T-helper 1 cell treated with Interleukin-12 subunit alpha and Interleukin-12 subunit beta and Interleukin-4 antibody, amounts not matched to agents 30 ng/mL and 1 ng/mL, for 36 hours (primary cell): ENCODE measurements at regions not wholly inside any gene's neighbourhood (a gene's known extent, or its start where the extent isn't known, plus 50 kb on each side); places are given as distances from the start of the nearest gene placed in this dataset.

Experiments used
- intact Hi-C: fragments of 100-400 bp; cut with micrococcal nuclease; formaldehyde crosslinking; loops from one replicate; pipeline ENCODE4 v1.15.1; 2024

DNA sequence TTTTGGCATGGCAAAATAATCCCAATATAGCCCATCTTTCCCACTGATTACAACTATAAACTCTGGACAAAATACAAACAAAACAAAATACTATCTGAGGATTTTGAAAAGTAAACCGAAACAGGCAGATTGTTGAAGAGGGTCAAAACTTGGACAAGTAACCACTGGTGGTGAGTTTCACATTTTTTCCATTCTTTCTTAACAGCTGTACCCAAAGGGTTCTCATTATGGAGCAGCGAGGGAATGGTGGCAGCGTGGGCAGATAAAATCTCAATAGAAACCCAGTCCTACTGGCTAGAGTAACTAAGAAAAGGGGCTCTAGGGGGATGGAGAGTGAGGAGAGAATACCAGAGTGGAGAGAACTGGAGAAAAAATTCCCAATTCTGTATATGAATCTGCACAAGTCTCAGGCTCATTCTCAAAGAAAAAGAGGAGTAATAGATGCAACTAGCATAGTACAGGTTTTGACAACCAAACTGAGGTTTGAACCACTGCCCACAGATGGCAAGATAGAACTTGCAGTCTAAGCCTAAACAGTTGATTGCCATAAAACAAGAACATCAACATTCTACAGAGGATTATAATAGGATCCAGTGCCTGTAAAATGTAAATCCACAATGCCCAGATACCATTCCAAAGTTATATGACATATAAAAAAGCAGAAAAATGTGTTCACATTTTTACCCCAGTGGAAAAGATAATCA lies 284.5 kb downstream of the KCNRG start:
- intact Hi-C loops: no loop called here

GRCh38 chr13:50303963-50304721 lies 288.9 kb downstream of the KCNRG start:
- intact Hi-C loops: no loop called here

- intact Hi-C loops: no loop called here
Measured at GRCh38 chr13:50306156-50306555, 290.9 kb downstream of the KCNRG start.

DNA sequence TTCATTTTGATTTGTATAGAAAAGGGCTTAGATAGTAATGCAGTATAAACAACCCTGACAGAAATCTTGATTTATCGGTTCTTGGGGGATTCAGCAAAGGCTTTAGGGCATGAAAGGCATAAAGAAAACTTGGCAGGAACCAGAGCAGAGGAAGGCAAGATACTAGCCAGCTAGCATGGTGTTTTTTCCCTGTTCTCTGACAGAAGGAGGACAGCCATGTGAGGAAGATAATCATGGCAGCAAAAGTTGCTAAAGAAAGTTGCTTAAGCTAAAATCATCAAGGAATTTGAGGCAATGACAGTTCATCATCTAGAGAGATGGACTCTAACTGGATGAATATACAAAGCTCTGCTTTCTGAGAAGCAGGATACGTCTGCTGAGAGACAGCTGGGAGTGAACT lies 294.1 kb downstream of the KCNRG start:
- intact Hi-C loops: no loop called here

- intact Hi-C loops: no loop called here
Measured at GRCh38 chr13:50309882-50310594, 294.8 kb downstream of the KCNRG start.

- intact Hi-C loops: no loop called here
Measured at GRCh38 chr13:50310734-50311133, 295.5 kb downstream of the KCNRG start.

GRCh38 chr13:50318887-50319286 lies 303.6 kb downstream of the KCNRG start:
- intact Hi-C loops: no loop called here

DNA sequence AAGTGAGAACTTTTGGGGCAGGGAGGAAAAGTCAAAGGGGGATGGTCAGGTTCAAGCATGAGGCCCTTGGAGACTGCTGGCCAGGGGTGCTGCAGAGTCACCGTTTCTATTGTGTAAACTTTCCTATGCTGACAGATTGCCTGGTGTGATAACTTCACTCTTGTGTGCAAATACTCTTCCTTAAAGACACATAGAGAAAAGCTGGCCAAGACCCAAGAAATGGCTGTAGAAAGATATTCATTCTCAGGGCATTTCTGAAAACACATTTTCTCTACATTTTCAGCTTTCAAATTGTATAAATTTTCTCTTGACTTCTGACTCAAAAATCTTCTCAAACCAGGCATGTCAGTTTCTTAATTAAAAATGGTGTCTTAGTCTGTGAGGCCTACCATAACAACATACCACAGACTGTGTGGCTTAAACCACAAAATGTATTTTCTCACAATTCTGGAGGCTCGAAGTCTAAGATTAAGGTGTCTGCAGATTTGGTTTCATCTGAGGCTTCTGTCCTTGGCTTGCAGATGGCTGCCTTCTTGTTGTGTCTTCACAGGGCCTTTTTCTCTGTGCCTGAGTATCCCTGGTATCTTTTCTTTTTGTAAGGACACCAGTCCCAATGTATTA lies 304.5 kb downstream of the KCNRG start:
- intact Hi-C loops: no loop called here

DNA sequence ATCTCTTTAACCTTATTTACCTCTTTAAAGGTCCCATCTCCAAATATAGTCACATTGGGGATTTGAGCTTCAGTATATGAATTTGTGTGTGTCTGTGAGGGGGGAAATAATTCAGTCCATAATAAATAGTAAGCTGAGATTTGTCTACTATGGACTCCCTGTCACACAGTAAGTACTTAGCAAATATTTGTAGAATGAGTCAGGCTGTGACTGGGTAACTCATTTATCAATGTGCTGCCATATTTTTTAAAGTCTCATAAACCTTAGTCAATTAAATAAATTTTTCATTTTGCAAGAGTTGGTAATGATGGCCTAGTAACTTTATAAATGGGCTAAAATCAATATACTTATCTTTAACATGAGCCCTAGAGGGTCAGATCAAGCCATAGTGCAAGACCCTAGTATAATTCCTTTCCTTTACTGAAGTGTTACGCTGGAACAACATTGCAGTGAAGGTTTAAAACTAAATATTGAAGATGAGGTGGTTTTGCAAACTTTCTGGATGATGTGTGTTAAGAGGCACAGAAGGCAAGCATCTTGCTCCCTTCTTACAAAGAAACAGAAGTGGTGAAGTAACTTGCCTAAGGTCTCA lies 305.1 kb downstream of the KCNRG start:
- intact Hi-C loops: no loop called here

DNA sequence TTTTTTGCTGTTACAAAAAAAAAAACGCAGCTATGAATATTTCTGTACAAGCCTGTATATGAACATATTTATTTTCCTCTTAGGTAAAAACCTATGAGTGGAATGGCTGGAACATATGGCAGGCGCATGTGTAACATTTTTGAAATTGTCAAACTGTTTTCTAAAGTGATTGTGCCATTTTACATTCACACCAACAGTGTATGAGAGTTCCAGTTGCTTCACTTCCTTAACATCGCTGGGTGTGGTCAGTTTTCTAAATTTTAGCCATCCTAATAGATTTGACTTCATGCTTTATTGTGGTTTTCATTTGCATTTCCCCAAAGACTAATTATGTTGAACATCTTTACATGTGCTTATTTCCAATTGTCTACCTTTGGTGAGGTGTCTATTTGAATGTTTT lies 306.8 kb downstream of the KCNRG start:
- intact Hi-C loops: no loop called here

GRCh38 chr13:50323440-50324065 lies 308.3 kb downstream of the KCNRG start:
- intact Hi-C loops: no loop called here

- intact Hi-C loops: no loop called here
Measured at GRCh38 chr13:50326271-50326670, 311.0 kb downstream of the KCNRG start.

DNA sequence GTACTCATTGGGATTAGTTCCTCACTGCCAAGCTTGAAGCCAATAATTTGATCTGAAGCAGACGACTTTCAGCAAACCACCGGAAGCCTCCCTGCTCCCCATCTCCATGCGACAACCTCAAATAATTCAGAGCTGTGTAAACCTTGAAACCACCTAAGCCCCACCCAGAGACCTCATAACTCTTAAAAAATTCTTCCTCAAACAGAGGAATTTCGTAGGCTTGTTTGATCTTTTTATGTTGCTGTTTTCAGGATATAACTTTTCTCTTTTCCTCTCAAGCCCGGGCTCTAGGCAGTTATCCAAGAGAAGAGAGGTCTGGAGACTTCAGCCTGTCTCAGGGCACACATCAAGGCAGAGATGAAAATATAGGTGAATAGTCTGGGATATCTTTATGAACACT lies 311.6 kb downstream of the KCNRG start:
- intact Hi-C loops: no loop called here

DNA sequence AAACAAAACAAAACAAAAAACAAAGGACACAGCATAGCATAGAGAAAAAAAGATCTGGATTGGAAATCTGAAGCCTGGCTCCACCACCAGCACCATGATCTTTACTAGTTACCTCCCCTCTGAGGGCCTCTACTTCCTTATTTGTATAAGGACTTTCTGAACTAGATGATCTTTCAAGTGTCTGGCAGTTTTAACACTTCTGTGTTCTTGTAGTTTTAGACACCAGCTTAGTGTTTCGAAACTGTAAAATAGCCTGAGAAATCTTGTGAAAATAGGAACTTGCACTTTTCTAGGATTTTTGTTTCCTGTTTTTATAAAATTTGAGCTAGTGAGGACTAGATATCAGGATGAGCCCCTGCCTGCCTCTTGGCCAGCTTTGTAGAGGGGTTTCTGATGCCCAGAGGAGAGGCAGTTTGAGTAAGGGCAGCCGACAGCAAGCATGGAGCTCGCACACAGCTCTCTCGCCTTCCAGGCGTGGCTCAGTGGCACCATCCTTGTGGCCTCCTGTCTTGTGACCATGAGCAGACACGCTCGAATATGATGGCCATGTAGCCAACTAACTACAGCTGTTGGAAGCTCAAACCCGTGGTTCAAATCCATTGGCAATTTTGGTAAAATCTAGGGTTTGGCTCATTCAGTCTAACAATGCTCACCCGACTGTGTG lies 319.0 kb downstream of the KCNRG start:
- intact Hi-C loops: no loop called here

DNA sequence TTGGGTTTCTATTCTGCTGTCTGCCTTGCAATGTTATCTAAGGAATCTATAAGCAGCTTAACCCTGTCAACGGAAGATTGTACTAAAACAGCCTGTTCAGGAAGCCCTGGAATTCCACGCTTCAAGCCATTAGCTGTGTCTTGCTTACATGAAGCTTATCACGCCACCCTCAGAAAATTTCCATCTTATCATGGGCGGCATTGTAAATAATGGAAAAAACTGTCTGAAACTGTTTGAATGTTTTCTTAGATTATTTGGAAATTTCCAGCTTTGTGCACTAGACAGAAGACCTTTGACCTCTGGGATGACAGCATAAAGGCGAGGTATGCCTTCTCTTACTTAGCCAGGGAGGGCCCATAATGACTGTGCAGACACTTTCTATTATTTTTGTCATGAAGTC lies 319.7 kb downstream of the KCNRG start:
- intact Hi-C loops: no loop called here

- intact Hi-C loops: no loop called here
Measured at GRCh38 chr13:50339271-50339670, 324.0 kb downstream of the KCNRG start.

- intact Hi-C loops: no loop called here
Measured at GRCh38 chr13:50340146-50340545, 324.9 kb downstream of the KCNRG start.

DNA sequence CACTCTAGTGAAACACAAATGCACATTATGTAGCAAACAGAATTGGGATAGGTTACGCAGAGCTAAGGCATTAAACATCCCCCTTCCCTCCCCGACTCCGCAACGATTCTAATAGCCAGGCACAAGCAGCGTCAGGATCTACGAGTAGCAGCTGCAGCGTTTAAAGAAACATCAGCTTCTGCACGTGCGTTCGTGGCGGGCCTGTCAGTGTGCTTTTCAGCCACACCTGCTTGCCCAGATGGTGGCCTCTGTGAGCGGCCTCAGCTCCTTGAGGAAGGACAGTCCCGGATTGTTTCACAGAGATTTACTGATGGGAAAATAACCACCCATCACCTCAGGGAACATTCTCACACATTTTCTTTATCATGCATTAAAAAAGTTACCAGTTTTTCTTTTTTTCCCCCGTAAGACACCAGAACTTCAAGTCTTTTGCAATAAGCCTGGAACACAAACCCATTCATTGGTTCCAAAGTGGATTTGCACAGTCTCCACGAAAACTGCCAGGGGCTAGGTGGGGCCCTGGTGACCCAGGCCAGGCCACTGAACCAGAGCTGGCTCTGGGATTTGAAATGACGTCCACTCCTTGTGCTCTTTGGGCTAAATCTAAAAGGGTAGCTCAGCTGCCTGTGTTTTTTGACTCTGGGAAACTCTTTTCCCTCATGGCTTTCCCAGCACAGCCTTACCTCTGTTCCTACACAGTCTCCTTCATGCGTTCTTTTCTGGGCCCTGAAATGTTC lies 325.5 kb downstream of the KCNRG start:
- intact Hi-C loops: no loop called here

- intact Hi-C loops: no loop called here
Measured at GRCh38 chr13:50341526-50341925, 326.3 kb downstream of the KCNRG start.

DNA sequence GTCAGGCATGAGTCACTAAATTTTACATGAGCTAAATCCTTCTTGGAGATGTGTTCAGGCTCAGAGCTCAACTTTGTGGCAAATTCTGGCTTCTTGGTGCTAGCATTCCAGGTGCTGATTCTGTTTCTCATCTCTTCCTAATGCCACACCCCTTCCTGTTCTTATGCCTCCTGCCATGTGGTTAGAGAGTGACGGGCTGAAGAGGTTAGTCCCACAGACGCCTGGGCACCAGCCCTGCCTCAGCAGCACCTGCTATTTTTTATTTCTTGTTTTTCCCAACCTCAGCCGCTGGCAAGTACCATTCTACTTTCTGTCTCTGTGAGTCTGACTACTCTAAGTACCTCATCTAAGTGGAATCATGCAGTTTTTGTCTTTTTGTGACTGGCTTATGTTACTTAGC lies 329.5 kb downstream of the KCNRG start:
- intact Hi-C loops: no loop called here
